ENCODE measurements at regions not wholly inside any gene's neighbourhood (a gene's known extent, or its start where the extent isn't known, plus 50 kb on each side); places are given as distances from the start of the nearest gene placed in this dataset.

- H3K4me3 ChIP-seq (replicated peaks in 1 of 2; ENCODE audit: low read depth in 2 of 2, low read length in 2 of 2): no peak overlapping the region
- DNase-seq (ENCODE audit: low read depth in 2 of 2): no peak
- no peak for TF ChIP-seq CTCF (IDR thresholded peaks at IDR 0.05; ENCODE audit: low read depth, low read length)
Measured at GRCh38 chr6:147867433-147868226, 359.1 kb downstream of the SAMD5 start.

- TF ChIP-seq CTCF (IDR thresholded peaks at IDR 0.05; ENCODE audit: low read depth, low read length): no peak
- DNase-seq (ENCODE audit: low read depth in 2 of 2): no peak
- no peak overlapping the region for H3K4me3 ChIP-seq (replicated peaks in 1 of 2; ENCODE audit: low read depth in 2 of 2, low read length in 2 of 2)
Measured at GRCh38 chr6:147868427-147869190, 360.1 kb downstream of the SAMD5 start.

- no peak for DNase-seq (ENCODE audit: low read depth in 2 of 2)
- H3K4me3 ChIP-seq (replicated peaks in 1 of 2; ENCODE audit: low read depth in 2 of 2, low read length in 2 of 2): no peak overlapping the region
- TF ChIP-seq CTCF (IDR thresholded peaks at IDR 0.05; ENCODE audit: low read depth, low read length): no peak
Measured at GRCh38 chr6:147869201-147869600, 360.7 kb downstream of the SAMD5 start.

GRCh38 chr6:147869869-147870268 is 361.4 kb downstream of the SAMD5 start:
- no peak for DNase-seq (ENCODE audit: low read depth in 2 of 2)
- no peak overlapping the region for H3K4me3 ChIP-seq (replicated peaks in 1 of 2; ENCODE audit: low read depth in 2 of 2, low read length in 2 of 2)
- TF ChIP-seq CTCF (IDR thresholded peaks at IDR 0.05; ENCODE audit: low read depth, low read length): no peak

- TF ChIP-seq CTCF (IDR thresholded peaks at IDR 0.05; ENCODE audit: low read depth, low read length): no peak
- no peak overlapping the region for H3K4me3 ChIP-seq (replicated peaks in 1 of 2; ENCODE audit: low read depth in 2 of 2, low read length in 2 of 2)
- DNase-seq (ENCODE audit: low read depth in 2 of 2): no peak
Measured at GRCh38 chr6:147870506-147871110, 362.1 kb downstream of the SAMD5 start.

GRCh38 chr6:147872002-147872401 is 363.5 kb downstream of the SAMD5 start:
- no peak for DNase-seq (ENCODE audit: low read depth in 2 of 2)
- H3K4me3 ChIP-seq (replicated peaks in 1 of 2; ENCODE audit: low read depth in 2 of 2, low read length in 2 of 2): no peak overlapping the region
- no peak for TF ChIP-seq CTCF (IDR thresholded peaks at IDR 0.05; ENCODE audit: low read depth, low read length)
